Urinary bladder (tissue), 3 donors: ENCODE measurements at regions not wholly inside any gene's neighbourhood (a gene's known extent, or its start where the extent isn't known, plus 50 kb on each side); places are given as distances from the start of the nearest gene placed in this dataset.
"Not testable (repeated sequence)": the region's sequence is repeated elsewhere in the genome, so short reads cannot be mapped to it uniquely, and the experiment has no call there.

ENCODE experiments used
- DNase-seq: peaks from one replicate; pipeline ENCODE4 v3.0.0-alpha.2; 2015; ENCODE audit errors: extremely low spot score
- H3K27ac ChIP-seq: one replicate; pipeline ENCODE4 v1.5.1; 2013; ENCODE audit warnings: low read depth, mild to moderate bottlenecking, moderate library complexity
- H3K36me3 ChIP-seq: one replicate; pipeline ENCODE4 v1.6.1; 2013; ENCODE audit warnings: mild to moderate bottlenecking, moderate library complexity; ENCODE audit not compliant: insufficient read depth
- H3K4me1 ChIP-seq: one replicate; pipeline ENCODE4 v1.6.1; 2013; ENCODE audit warnings: mild to moderate bottlenecking, moderate library complexity; ENCODE audit not compliant: insufficient read depth
- H3K4me3 ChIP-seq: one replicate; pipeline ENCODE4 v1.5.1; 2013; ENCODE audit warnings: low read depth, low read length
- WGBS: extraction: QIAGEN DNeasy Blood & Tissue Kit; methylation state at CpG from one replicate; pipeline ENCODE4 v1.1.7; 2013; 5-methylcytosine and 5-hydroxymethylcytosine counted together
- donor health status: healthy with polysubstance abuse.
- donor health status: healthy.

- no peak overlapping the region for H3K4me3 ChIP-seq
- H3K36me3 ChIP-seq: no peaks in the 10 kb centered on the region
- no peaks in the 10 kb centered on the region for H3K4me1 ChIP-seq
- no peak for DNase-seq
- H3K27ac ChIP-seq: no peak overlapping the region
- WGBS: 96% methylated on average over 1 of the region's 1 CpG
These were observed 143.9 kb downstream of the DMRTA1 start for GRCh38 chr9:22590336-22591033.

- Histone ChIP-seq H3K4me3 (no peak overlapping the region), H3K36me3 (no peaks in the 10 kb centered on the region), H3K27ac (no peak overlapping the region), H3K4me1 (no peaks in the 10 kb centered on the region)
- no peak for DNase-seq
- WGBS: 89% methylated on average over 3 of the region's 3 CpGs
These were observed 149.2 kb downstream of the DMRTA1 start for GRCh38 chr9:22595805-22596204.

GRCh38 chr9:22617156-22617555, 170.5 kb downstream of the DMRTA1 start:
- Histone ChIP-seq H3K27ac (no peak overlapping the region), H3K4me3 (no peak overlapping the region), H3K36me3 (no peaks in the 10 kb centered on the region), H3K4me1 (no peaks in the 10 kb centered on the region)
- 60% methylated on average over 2 of the region's 2 CpGs for WGBS
- no peak for DNase-seq

GRCh38 chr9:22622815-22623214, 176.2 kb downstream of the DMRTA1 start:
- Histone ChIP-seq H3K4me3 (no peak overlapping the region), H3K4me1 (no peaks in the 10 kb centered on the region), H3K36me3 (no peaks in the 10 kb centered on the region), H3K27ac (no peak overlapping the region)
- peak; percentile 10 for DNase-seq
- WGBS: 47% methylated on average over 1 of the region's 1 CpG

- Histone ChIP-seq H3K4me1 (no peaks in the 10 kb centered on the region), H3K4me3 (no peak overlapping the region), H3K27ac (no peak overlapping the region), H3K36me3 (no peaks in the 10 kb centered on the region)
- DNase-seq: no peak
- WGBS: 16% methylated on average over 3 of the region's 3 CpGs
These were observed 176.6 kb downstream of the DMRTA1 start for GRCh38 chr9:22623236-22623635.

- Histone ChIP-seq H3K4me1 (no peaks in the 10 kb centered on the region), H3K27ac (no peak overlapping the region), H3K36me3 (no peaks in the 10 kb centered on the region), H3K4me3 (no peak overlapping the region)
- DNase-seq: no peak
- WGBS: 81% methylated on average over 4 of the region's 4 CpGs
These were observed 178.9 kb downstream of the DMRTA1 start for GRCh38 chr9:22625540-22625939.

GRCh38 chr9:22643541-22643940, 196.9 kb downstream of the DMRTA1 start:
- Histone ChIP-seq H3K36me3 (no peaks in the 10 kb centered on the region), H3K4me3 (no peak overlapping the region), H3K27ac (no peak overlapping the region), H3K4me1 (no peaks in the 10 kb centered on the region)
- no peak for DNase-seq

- H3K36me3 ChIP-seq: no peaks in the 10 kb centered on the region
- H3K4me1 ChIP-seq: no peaks in the 10 kb centered on the region
- WGBS: 44% methylated on average over 2 of the region's 2 CpGs
- H3K27ac ChIP-seq: no peak overlapping the region
- no peak for DNase-seq
- H3K4me3 ChIP-seq: no peak overlapping the region
These were observed 199.3 kb downstream of the DMRTA1 start for GRCh38 chr9:22645893-22646292.

- Histone ChIP-seq H3K27ac (no peak overlapping the region), H3K4me1 (no peaks in the 10 kb centered on the region), H3K36me3 (no peaks in the 10 kb centered on the region), H3K4me3 (no peak overlapping the region)
- DNase-seq: no peak
- WGBS: 14% methylated on average over 2 of the region's 2 CpGs
These were observed 202.8 kb downstream of the DMRTA1 start for GRCh38 chr9:22649384-22649783.

- no peak overlapping the region for H3K4me3 ChIP-seq
- 66% methylated on average over 3 of the region's 3 CpGs for WGBS
These were observed 203.5 kb downstream of the DMRTA1 start for GRCh38 chr9:22650145-22650544.

GRCh38 chr9:22650946-22651345, 204.3 kb downstream of the DMRTA1 start:
- DNase-seq: no peak
- H3K4me1 ChIP-seq: no peaks in the 10 kb centered on the region
- H3K4me3 ChIP-seq: no peak overlapping the region
- no peak overlapping the region for H3K27ac ChIP-seq
- H3K36me3 ChIP-seq: no peaks in the 10 kb centered on the region

More at GRCh38 chr9:22650145-22650544, 203.5 kb downstream of the DMRTA1 start:
- Histone ChIP-seq H3K36me3 (no peaks in the 10 kb centered on the region), H3K27ac (no peak overlapping the region), H3K4me1 (no peaks in the 10 kb centered on the region)
- DNase-seq: no peak

- DNase-seq: no peak
- H3K36me3 ChIP-seq: no peaks in the 10 kb centered on the region
- no peak overlapping the region for H3K27ac ChIP-seq
- no peaks in the 10 kb centered on the region for H3K4me1 ChIP-seq
- H3K4me3 ChIP-seq: no peak overlapping the region
These were observed 208.2 kb downstream of the DMRTA1 start for GRCh38 chr9:22654833-22655232.

- Histone ChIP-seq H3K4me3 (no peak overlapping the region), H3K4me1 (no peaks in the 10 kb centered on the region)
- WGBS: 35% methylated on average over 1 of the region's 1 CpG
These were observed 211.1 kb downstream of the DMRTA1 start for GRCh38 chr9:22657713-22658112.

GRCh38 chr9:22658484-22658883, 211.9 kb downstream of the DMRTA1 start:
- not testable (repeated sequence) for DNase-seq, H3K27ac ChIP-seq
- 82% methylated on average over 2 of the region's 2 CpGs for WGBS

More at GRCh38 chr9:22657713-22658112, 211.1 kb downstream of the DMRTA1 start:
- H3K27ac ChIP-seq: no peak overlapping the region
- no peak for DNase-seq
- H3K36me3 ChIP-seq: no peaks in the 10 kb centered on the region

GRCh38 chr9:22682536-22682935, 235.9 kb downstream of the DMRTA1 start:
- no peaks in the 10 kb centered on the region for H3K4me1 ChIP-seq
- no peak for DNase-seq
- WGBS: 27% methylated on average over 3 of the region's 3 CpGs
- H3K27ac ChIP-seq: no peak overlapping the region
- no peaks in the 10 kb centered on the region for H3K36me3 ChIP-seq
- H3K4me3 ChIP-seq: no peak overlapping the region

More at GRCh38 chr9:22658484-22658883, 211.9 kb downstream of the DMRTA1 start:
- not testable (repeated sequence) for H3K4me3 ChIP-seq, H3K36me3 ChIP-seq, H3K4me1 ChIP-seq
